Body of pancreas (tissue), 4 donors: ENCODE measurements at regions not wholly inside any gene's neighbourhood (a gene's known extent, or its start where the extent isn't known, plus 50 kb on each side); places are given as distances from the start of the nearest gene placed in this dataset. TPM values are rescaled to one million over a fixed set of nuclear protein-coding genes. Genes with fewer than 3 reads are reported as not detected.

Source experiments
- ATAC-seq: fragments of 150-250 bp; one replicate; pipeline ENCODE4 v1.9.1; 2016
- DNase-seq, 4 donors: peaks; one replicate each; pipeline ENCODE4 v3.0.0-alpha.2; 2019
- H3K27ac ChIP-seq, 4 donors: fragments of 200-600 bp; sonication (generic); 1 replicate in 3 of 4; 2 replicates in 1 of 4; pipeline versions ENCODE4 v1.5.1 to v1.6.1; 2016 to 2019; ENCODE audit warnings: mild to moderate bottlenecking in 1 of 4, mixed read lengths in 1 of 4, moderate library complexity in 1 of 4
- H3K27me3 ChIP-seq, 2 donors: fragments of 200-600 bp; sonication (generic); one replicate each; pipeline ENCODE4 v1.6.0; 2016; ENCODE audit warnings: mild to moderate bottlenecking in 1 of 2
- H3K36me3 ChIP-seq, 2 donors: fragments of 200-600 bp; sonication (generic); replicated peaks in 1 of 2; 2 replicates each; pipeline ENCODE4 v1.5.1; 2016; ENCODE audit warnings: low read depth in 2 of 2; ENCODE audit not compliant: insufficient read depth in 1 of 2
- H3K4me1 ChIP-seq: fragments of 200-600 bp; sonication (generic); one replicate; pipeline ENCODE4 v1.6.0; 2016
- H3K4me3 ChIP-seq, 2 donors: fragments of 200-600 bp; sonication (generic); 1 replicate in 1 of 2; 2 replicates in 1 of 2; pipeline ENCODE4 v1.5.1; 2016 to 2019
- H3K9me3 ChIP-seq, 3 donors: fragments of 200-600 bp; sonication (generic); 1 replicate in 2 of 3; 2 replicates in 1 of 3; pipeline ENCODE4 v1.5.1; 2016
- CTCF ChIP-seq, 7 experiments: fragments of 450-650 bp in 4 of 7; fragments of 200-600 bp in 3 of 7; sonication (generic) in 3 of 7; IDR thresholded peaks; one replicate each; pipeline ENCODE4 v1.5.1; 2016 to 2019; ENCODE audit warnings: antibody characterized with exemption in 7 of 7
- POLR2A ChIP-seq, 3 donors: fragments of 450-650 bp; IDR thresholded peaks; one replicate each; pipeline ENCODE4 v1.6.1; 2016; ENCODE audit warnings: antibody characterized with exemption in 3 of 3, mild to moderate bottlenecking in 2 of 3
- WGBS, 2 donors: methylation state at CpG; one replicate each; pipeline ENCODE4 v1.1.5; 2017; 5-methylcytosine and 5-hydroxymethylcytosine counted together
- intact Hi-C: fragments of 100-400 bp; cut with DNase I; formaldehyde crosslinking; loops from one replicate; pipeline ENCODE4 v1.15.1; 2023
- small RNA-seq: library from RNA; depleted of rRNA; stranded (forward); fragments of <200 nt; gene quantifications from one replicate; pipeline ENCODE3, GENCODE V24; 2016

GRCh38 chrX:53746718-53747117, 60.2 kb upstream of the HUWE1 start:
- no peak for DNase-seq
- no peaks in the 10 kb centered on the region for H3K9me3 ChIP-seq
- H3K36me3 ChIP-seq, result no peaks in the 10 kb centered on the region
- H3K4me3 ChIP-seq, result no peak overlapping the region
- 7 to 17% methylated on average over 1 of the region's 1 CpG for WGBS, 2 donors
- TF ChIP-seq POLR2A (IDR thresholded peaks at IDR 0.05) (no peak), CTCF (IDR thresholded peaks at IDR 0.05) (no peak)
- intact Hi-C loops, result no loop called here
- H3K27ac ChIP-seq, result no peak overlapping the region
- H3K27me3 ChIP-seq, result no peaks in the 10 kb centered on the region
- no peaks in the 10 kb centered on the region for H3K4me1 ChIP-seq
- no peak for ATAC-seq

GRCh38 chrX:53743244-53743643, 56.7 kb upstream of the HUWE1 start:
- 89 to 92% methylated on average over 1 of the region's 1 CpG for WGBS, 2 donors
- no peaks in the 10 kb centered on the region for H3K36me3 ChIP-seq
- DNase-seq (no peak), ATAC-seq (no peak)
- H3K4me3 ChIP-seq, result no peak overlapping the region
- no peaks in the 10 kb centered on the region for H3K4me1 ChIP-seq
- no peak overlapping the region for H3K27ac ChIP-seq
- H3K27me3 ChIP-seq, result no peaks in the 10 kb centered on the region
- TF ChIP-seq POLR2A (IDR thresholded peaks at IDR 0.05) (no peak), CTCF (IDR thresholded peaks at IDR 0.05) (no peak)
- no peaks in the 10 kb centered on the region for H3K9me3 ChIP-seq
- intact Hi-C loops, result no loop called here

- Histone ChIP-seq H3K36me3 (no peaks in the 10 kb centered on the region), H3K4me1 (no peaks in the 10 kb centered on the region), H3K27ac (no peak overlapping the region), H3K9me3 (no peaks in the 10 kb centered on the region), H3K4me3 (no peak overlapping the region), H3K27me3 (no peaks in the 10 kb centered on the region)
- ATAC-seq (no peak), DNase-seq (no peak)
- WGBS, 2 donors, result 17 to 100% methylated on average over 1 of the region's 4 CpGs
- intact Hi-C loops, result no loop called here
- TF ChIP-seq CTCF (IDR thresholded peaks at IDR 0.05) (no peak), POLR2A (IDR thresholded peaks at IDR 0.05) (no peak)
Measured at GRCh38 chrX:53738370-53738906, 51.9 kb upstream of the HUWE1 start.

Small RNA genes lying in the stretch of these regions (small RNA-seq; reads per million reads assigned to genes)
- gene BX323845.1, result not detected
- gene BX323845.2, result not detected
